GM04504 (cell line): ENCODE measurements at regions not wholly inside any gene's neighbourhood (a gene's known extent, or its start where the extent isn't known, plus 50 kb on each side); places are given as distances from the start of the nearest gene placed in this dataset.
"Not testable (repeated sequence)": the region's sequence is repeated elsewhere in the genome, so short reads cannot be mapped to it uniquely, and the experiment has no call there.

Experiments
- DNase-seq: peaks from one replicate; pipeline ENCODE4 v3.0.0-alpha.2; 2012; ENCODE audit warnings: low read depth

- no peak for DNase-seq
Measured at GRCh38 chr9:31588756-31589155, 795.7 kb upstream of the ACO1 start.

DNA sequence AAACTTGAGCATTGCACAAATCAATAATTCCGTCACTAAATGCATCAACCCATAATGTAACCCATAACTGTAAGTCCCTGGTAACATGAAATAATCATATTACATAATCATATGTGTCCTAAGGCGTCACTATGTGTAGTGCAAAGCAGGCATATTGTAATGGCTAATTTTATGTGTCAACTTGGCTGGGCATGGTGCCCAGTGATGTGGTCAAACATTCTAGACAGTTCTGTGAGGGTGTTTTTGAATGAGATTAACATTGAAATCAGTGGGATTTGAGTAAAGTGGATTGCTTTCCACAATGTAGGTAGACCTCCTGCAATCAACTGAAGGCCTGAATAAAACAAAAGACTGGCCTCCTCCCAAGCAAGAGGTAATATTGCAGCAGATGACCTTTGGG, 794.4 kb upstream of the ACO1 start:
- DNase-seq: no peak

- not testable (repeated sequence) for DNase-seq
Measured at GRCh38 chr9:31597086-31597485, 787.4 kb upstream of the ACO1 start.

DNA sequence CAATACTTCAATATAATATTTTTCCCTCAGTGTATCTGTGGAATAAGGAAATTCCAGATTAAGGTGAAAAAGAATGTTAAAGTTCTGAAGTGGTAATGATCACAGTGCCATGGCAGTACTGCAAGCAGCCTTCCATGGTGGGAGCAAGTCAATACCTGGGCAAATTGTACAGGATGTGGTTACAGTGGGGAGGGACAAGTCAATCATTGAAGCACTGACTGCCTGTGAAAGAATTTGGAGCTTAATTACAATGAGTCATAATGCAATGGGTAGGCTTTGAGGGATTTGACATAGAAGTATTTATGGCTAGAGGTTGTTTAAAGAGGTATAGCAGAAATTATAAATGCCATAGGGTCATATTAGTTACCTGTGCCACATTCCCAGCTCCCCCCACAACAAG, 786.5 kb upstream of the ACO1 start:
- no peak for DNase-seq

DNA sequence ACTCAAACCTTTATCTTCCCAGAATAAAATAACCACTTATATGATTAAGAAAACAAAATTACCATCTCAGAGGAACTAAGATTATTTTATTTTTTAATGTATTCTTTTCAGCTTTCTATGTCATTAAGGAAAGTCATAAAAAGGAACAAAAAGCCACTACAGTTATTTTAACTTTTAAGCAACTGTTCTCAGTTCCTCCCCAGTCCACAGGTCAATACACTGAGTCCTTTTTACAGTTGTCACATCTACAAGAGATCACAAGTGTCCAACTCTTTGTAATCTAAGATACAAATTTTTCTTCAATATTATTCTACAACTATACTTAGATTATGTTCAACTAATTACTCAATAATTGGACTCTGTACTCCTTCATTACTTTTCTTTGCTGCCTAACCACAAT, 782.8 kb upstream of the ACO1 start:
- DNase-seq: no peak

GRCh38 chr9:31604531-31604930, 779.9 kb upstream of the ACO1 start:
- no peak for DNase-seq

DNA sequence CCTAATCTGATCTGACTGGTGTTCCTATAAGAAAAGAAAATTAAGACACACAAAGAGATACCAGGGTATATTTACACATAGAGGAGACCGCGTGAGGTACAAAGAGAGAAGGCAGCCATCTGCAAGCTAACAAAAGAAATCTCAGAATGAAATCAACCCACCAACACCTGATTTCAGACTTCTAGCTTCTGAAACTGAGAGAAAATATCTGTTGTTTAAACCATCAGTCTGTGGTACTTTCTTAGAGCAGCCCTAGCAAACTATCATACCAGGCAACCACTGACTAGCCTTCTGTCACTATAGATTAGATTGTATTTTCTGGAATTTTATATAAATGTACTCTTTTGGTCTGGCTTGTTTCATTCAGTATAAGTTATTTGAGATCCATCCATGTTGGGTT, 779.3 kb upstream of the ACO1 start:
- no peak for DNase-seq

GRCh38 chr9:31606678-31607077, 777.8 kb upstream of the ACO1 start:
- DNase-seq: no peak

- no peak for DNase-seq
Measured at GRCh38 chr9:31608416-31608815, 776.0 kb upstream of the ACO1 start.

DNA sequence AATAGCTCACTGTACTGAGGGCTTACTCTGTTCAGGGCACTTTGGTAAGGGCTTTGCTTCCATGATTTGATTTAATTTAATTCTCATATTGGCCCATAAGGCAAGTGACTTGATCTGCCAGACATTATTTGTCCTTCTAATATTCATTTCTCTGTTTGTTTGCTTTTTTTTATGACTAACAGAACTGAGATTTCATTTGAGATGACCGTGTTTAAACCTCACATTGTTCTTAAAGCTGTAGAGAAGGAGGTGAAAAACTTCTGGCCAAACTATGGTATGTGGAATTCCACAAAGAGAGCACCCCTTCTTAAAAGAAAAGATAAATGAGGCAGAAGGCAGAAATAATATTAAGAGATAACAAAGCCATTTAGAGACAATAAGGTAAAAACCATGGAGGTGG, 775.6 kb upstream of the ACO1 start:
- DNase-seq: no peak

DNA sequence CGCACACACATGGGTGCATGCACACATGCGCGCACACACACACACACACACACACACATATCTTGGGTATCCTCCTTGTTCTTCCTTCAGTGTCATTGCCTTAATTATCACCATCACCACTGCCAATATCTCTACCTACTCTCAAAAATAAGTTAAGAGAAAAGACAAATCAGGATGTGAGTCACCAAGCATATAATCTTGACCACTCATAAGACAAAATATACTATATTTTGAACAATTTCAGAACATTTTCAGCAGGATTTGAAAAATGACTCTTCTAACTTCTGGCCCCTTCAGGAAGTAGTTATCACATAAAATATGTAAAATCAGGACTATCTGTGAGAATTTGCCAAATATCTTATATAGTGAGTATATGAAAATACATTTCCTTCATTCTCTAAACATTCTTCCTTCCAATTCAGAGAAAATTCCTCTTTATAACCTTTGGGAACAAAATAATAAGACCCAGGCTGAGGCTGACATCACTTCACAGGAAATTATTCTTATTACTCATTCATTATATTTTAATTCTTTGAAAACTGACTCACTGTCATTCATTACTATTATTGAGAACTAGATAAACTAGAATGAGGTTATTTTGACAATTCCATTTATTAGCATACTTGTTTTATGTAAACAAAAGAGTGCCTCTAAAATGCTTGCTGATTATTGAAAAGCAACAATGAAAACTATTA, 772.0 kb upstream of the ACO1 start:
- no peak for DNase-seq

DNA sequence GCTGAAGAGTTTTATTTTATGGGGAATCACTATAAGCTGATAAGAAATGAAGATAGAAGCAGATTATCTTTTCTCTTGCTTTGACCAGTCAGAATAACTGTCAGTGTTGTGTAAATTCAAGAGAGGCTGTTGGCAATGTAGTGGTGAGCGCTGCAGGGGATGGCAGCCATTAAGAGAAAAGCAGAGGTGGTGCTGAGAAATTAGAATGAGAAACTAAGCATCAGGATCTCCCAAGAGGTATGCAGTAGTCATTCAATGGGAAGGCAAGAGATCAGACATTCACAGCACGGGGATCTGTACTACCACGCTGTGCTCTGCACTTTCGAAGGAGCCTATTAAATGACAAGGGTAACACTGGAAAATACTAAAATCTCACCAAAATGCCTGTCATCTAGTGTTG, 768.5 kb upstream of the ACO1 start:
- no peak for DNase-seq

DNA sequence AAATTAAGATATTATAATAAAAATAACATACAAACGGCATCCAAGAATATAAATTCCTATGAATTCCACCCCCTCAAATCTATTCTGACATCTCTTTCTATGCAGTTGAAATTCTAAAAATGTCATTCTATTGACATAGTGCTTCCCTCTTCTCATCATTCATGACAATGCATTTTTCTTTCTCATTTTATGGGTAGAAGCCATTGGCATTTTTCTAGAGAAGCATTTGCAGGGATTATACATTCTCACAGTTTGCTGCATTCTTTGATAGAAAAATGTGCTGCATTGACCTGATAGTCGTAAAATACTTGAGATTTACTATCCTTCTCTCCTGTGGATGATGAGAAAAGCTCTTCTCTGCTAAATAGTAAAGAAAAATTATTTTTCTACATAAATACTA, 760.9 kb upstream of the ACO1 start:
- no peak for DNase-seq

DNA sequence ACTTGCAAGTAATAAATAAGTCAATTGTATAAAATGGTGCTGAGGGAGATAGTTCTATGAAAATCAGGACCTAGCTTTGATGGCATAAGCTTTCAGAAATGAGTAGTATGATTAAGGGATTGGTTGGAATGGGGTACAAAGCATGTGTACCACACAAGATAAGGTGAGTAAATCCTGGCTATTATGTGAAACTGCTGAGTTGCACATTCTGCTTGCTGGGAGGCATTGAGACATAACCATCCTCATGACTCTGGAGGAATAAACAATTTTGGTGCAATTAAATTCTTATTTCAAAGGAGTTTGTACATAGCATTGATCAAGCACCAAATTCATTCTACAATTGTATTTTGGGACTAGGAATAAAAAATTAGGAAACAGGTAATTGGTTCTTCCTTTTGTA, 755.2 kb upstream of the ACO1 start:
- no peak for DNase-seq

- DNase-seq: no peak
Measured at GRCh38 chr9:31637265-31637664, 747.2 kb upstream of the ACO1 start.

- no peak for DNase-seq
Measured at GRCh38 chr9:31637861-31638260, 746.6 kb upstream of the ACO1 start.

DNA sequence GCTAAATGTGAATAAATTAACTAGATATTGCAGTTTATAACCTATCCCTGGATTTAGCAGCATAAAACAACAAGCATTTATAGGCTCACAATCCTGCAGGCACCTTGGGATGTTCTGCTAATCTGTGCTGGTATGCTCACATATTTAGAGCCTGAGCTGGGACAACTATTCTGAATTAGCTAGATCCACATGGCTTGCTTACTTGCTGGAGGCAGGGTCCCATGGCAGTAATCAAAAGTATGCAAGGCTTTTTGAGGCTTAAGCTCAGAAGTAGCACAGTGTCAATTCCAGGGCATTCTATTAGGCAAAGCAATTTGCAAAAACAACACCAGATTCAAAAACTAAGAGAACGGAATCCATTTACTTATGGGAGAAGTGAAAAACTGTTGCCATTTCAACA, 745.0 kb upstream of the ACO1 start:
- no peak for DNase-seq

DNA sequence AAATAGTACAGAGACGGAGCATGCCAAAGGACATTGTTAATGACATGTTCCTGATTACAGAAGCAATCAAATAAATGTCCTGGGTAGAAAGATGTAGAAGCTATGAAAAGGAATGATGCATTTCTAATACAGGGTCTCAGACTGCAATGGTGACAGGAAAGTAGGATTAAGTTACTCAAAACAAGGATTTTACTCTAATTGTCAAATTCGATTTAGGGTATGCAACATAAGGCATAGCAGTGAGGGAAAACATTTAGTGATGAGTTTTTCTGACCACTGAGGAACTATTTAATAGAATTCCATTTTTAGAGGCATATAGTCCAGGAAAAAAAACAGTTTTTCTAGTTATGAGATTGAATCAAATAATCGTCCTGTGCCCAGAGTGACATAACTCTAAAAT, 715.1 kb upstream of the ACO1 start:
- no peak for DNase-seq

DNA sequence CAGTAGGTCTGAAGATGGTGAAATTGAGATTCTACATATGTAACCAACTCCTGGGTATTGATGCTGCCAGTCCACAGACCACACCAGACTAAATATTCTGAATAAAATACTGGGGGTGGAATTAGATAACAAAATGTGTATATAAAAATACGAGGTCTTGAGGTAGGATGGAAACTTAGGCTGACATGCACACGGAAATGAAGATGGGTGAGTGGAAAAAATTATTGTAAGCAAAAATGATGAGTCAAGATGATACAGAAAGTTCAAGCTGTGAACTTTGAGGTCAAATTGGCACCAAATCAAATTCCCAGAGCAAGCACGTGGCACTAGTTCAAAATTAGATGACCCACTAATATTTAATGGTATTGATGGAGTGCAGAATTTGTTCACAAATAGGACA, 713.4 kb upstream of the ACO1 start:
- no peak for DNase-seq

DNA sequence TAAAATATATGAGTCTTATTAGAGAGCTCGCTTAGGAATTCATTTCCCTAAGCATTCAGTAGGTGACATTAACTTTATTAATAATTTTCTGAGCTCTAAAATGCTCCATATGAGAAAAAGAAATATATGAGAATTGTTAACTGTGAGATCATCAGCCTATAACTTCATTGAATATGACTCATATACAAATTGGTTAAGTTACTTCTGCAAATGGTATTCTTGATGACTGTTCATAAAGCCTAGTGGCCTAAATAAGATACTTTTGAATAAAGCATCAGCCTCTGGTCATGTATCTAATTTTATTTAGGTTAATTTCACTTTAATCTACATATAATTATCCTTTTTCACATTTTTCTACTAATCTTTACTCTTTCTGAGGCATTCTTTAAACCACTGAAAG, 710.2 kb upstream of the ACO1 start:
- DNase-seq: no peak

GRCh38 chr9:31677415-31677814, 707.0 kb upstream of the ACO1 start:
- no peak for DNase-seq

DNA sequence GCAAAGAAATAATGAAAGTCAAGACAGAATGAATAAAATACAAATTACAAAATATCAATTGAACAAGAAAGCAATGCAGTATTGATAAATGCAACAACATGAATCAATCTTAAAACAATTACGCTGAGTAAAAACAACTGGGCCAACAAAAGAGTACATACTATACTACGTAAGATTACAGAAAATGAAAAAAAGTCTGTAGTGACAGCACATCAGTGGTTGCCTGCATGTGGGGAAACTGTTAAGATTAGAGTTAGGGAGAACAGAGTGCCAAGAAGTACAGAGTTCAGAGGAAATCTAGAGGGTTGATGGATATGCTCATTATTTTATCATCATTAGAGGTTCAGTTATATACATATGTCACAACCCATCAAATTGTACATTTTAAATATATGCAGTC, 706.6 kb upstream of the ACO1 start:
- DNase-seq: no peak

- DNase-seq: no peak
Measured at GRCh38 chr9:31683116-31683515, 701.3 kb upstream of the ACO1 start.

DNA sequence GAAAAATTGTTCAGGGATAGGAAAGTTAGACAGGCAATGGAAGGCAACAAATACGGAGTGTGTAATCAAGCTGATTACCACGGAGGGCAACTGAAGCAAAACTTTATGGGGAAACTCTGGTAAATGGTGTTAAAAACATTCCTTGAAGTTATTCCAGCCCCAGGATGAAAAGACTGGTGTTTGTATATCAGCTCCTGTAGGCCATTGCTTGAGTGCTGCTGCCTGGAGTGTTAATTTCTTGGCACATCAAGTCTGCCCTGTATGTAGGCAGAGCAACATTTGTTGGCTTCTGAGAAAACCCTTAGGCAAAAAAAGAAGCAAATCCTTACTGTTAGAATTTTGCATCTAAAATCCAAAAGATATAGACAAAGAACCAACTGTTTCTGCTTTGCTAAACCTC, 686.5 kb upstream of the ACO1 start:
- DNase-seq: no peak

GRCh38 chr9:31699836-31700235, 684.6 kb upstream of the ACO1 start:
- DNase-seq: no peak
